ENCODE measurements at regions not wholly inside any gene's neighbourhood (a gene's known extent, or its start where the extent isn't known, plus 50 kb on each side); places are given as distances from the start of the nearest gene placed in this dataset.

DNA sequence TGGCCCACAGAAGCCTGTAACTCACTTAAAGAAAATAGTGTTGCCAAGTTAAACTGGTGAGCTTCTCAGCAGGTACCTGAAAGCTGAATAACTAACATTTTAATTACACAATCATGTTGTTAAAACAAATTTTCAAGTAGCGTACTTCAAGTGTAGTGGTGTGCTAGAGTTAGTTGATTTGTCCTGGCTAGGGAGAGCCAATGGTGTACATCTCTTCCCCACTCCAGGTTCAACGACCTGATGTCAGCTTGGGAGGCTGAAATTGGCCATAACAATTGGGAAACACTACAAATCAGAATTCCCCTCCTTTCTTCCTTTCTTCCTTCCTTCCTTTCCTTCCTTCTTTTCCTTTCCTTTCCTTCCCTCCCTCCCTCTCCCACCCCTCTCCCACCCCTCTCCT lies 295.3 kb upstream of the SLC24A2 start:
- H3K27ac ChIP-seq (ENCODE audit: low read depth in 1 of 2, low read length in 2 of 2): no peak overlapping the region
- ATAC-seq (ENCODE audit: poor library complexity) (no peak), DNase-seq (no peak)
- CTCF ChIA-PET: interaction anchor here (1.2 kb wide), 1 partner anchor 68 kb away, joined by 3 read pairs; no protein-coding TSS in a partner anchor
- Mint-ChIP-seq H3K27me3 (no peaks in the 10 kb centered on the region), H3K9me3 (peaks cover 2% of the 10 kb centered on the region), H3K36me3 (ENCODE audit: low read depth) (no peaks in the 10 kb centered on the region), H3K4me1 (ENCODE audit: low read depth) (no peaks in the 10 kb centered on the region), H3K4me3 (no peak overlapping the region), H3K27ac (no peak overlapping the region)
- peaks cover 0 to 6% of the 10 kb centered on the region in 2 experiments for H3K9me3 ChIP-seq (ENCODE audit: control insufficient read depth in 1 of 2, insufficient read depth in 1 of 2, low read length in 2 of 2)
- intact Hi-C loops (cut with DNase I, micrococcal nuclease): no loop called here
- no peak overlapping the region for H3K4me3 ChIP-seq (ENCODE audit: low read length)
- no peak for TF ChIP-seq CTCF (IDR thresholded peaks at IDR 0.05)
- H3K27me3 ChIP-seq (ENCODE audit: control insufficient read depth in 1 of 2, insufficient read depth in 2 of 2, low read length in 2 of 2): peaks cover 0 to 3% of the 10 kb centered on the region in 2 experiments
- POLR2A ChIA-PET: no interaction called here
- no peaks in the 10 kb centered on the region for H3K36me3 ChIP-seq (ENCODE audit: insufficient read depth, low read length)
- no peaks in the 10 kb centered on the region for H3K4me1 ChIP-seq (ENCODE audit: insufficient read depth, low read length)

DNA sequence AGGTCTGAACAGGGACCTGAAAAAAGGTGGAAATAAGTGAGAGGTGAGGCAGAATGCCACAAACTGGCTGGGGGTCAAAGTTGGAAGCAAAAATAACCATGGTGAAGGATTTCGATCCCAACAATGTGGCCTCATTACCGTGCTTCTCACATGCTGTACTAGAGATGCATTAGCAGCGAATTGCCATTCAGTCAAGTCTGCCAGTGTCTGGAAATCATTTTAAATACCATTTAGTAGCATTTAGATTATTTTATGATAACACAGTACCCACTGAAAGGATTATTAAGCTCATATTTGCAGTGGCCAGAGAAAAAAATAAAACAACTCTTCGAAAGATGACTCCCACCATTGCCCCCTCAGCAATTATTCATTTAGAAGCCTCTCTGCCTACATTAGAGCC lies 294.6 kb upstream of the SLC24A2 start:
- H3K36me3 Mint-ChIP-seq (ENCODE audit: low read depth): no peaks in the 10 kb centered on the region
- ChIA-PET CTCF (no interaction called here), POLR2A (no interaction called here)
- no peaks in the 10 kb centered on the region for H3K27me3 Mint-ChIP-seq
- no peak overlapping the region for H3K4me3 ChIP-seq (ENCODE audit: low read length)
- H3K4me1 Mint-ChIP-seq (ENCODE audit: low read depth): no peaks in the 10 kb centered on the region
- no peaks in the 10 kb centered on the region for H3K4me1 ChIP-seq (ENCODE audit: insufficient read depth, low read length)
- no peaks in the 10 kb centered on the region for H3K9me3 ChIP-seq (ENCODE audit: control insufficient read depth in 1 of 2, insufficient read depth in 1 of 2, low read length in 2 of 2)
- DNase-seq (no peak), ATAC-seq (ENCODE audit: poor library complexity) (no peak)
- peaks cover 0 to 3% of the 10 kb centered on the region in 2 experiments for H3K27me3 ChIP-seq (ENCODE audit: control insufficient read depth in 1 of 2, insufficient read depth in 2 of 2, low read length in 2 of 2)
- no peak for TF ChIP-seq CTCF (IDR thresholded peaks at IDR 0.05)
- H3K36me3 ChIP-seq (ENCODE audit: insufficient read depth, low read length): no peaks in the 10 kb centered on the region
- H3K27ac Mint-ChIP-seq: no peak overlapping the region
- H3K4me3 Mint-ChIP-seq: no peak overlapping the region
- H3K9me3 Mint-ChIP-seq: peaks cover 2% of the 10 kb centered on the region
- intact Hi-C loops (cut with DNase I, micrococcal nuclease): no loop called here
- no peak overlapping the region for H3K27ac ChIP-seq (ENCODE audit: low read depth in 1 of 2, low read length in 2 of 2)

GRCh38 chr9:20082831-20083230 lies 294.0 kb upstream of the SLC24A2 start:
- intact Hi-C loops (cut with DNase I, micrococcal nuclease): no loop called here
- no peaks in the 10 kb centered on the region for H3K4me1 Mint-ChIP-seq (ENCODE audit: low read depth)
- H3K4me3 Mint-ChIP-seq: no peak overlapping the region
- Histone ChIP-seq H3K4me3 (ENCODE audit: low read length) (no peak overlapping the region), H3K36me3 (ENCODE audit: insufficient read depth, low read length) (no peaks in the 10 kb centered on the region), H3K4me1 (ENCODE audit: insufficient read depth, low read length) (no peaks in the 10 kb centered on the region), H3K9me3 (ENCODE audit: control insufficient read depth in 1 of 2, insufficient read depth in 1 of 2, low read length in 2 of 2) (no peaks in the 10 kb centered on the region), H3K27ac (ENCODE audit: low read depth in 1 of 2, low read length in 2 of 2) (no peak overlapping the region), H3K27me3 (ENCODE audit: control insufficient read depth in 1 of 2, insufficient read depth in 2 of 2, low read length in 2 of 2) (peaks cover 0 to 3% of the 10 kb centered on the region in 2 experiments)
- H3K36me3 Mint-ChIP-seq (ENCODE audit: low read depth): no peaks in the 10 kb centered on the region
- CTCF ChIA-PET: no interaction called here
- H3K9me3 Mint-ChIP-seq: peaks cover 2% of the 10 kb centered on the region
- no peak for DNase-seq
- TF ChIP-seq CTCF (IDR thresholded peaks at IDR 0.05): no peak
- ATAC-seq (ENCODE audit: poor library complexity): no peak
- POLR2A ChIA-PET: no interaction called here
- H3K27me3 Mint-ChIP-seq: no peaks in the 10 kb centered on the region
- no peak overlapping the region for H3K27ac Mint-ChIP-seq
